HG02588 (cell line): ENCODE measurements at regions not wholly inside any gene's neighbourhood (a gene's known extent, or its start where the extent isn't known, plus 50 kb on each side); places are given as distances from the start of the nearest gene placed in this dataset.

Experiments used
- ATAC-seq: cut with Tn5 transposase; IDR thresholded peaks from one replicate; pipeline ENCODE4 v1.9.1; 2021; ENCODE audit warnings: mild to moderate bottlenecking, moderate library complexity; ENCODE audit not compliant: unreplicated experiment

GRCh38 chr6:137687818-137688217 is 179.2 kb upstream of the TNFAIP3 start:
- ATAC-seq: no peak

DNA sequence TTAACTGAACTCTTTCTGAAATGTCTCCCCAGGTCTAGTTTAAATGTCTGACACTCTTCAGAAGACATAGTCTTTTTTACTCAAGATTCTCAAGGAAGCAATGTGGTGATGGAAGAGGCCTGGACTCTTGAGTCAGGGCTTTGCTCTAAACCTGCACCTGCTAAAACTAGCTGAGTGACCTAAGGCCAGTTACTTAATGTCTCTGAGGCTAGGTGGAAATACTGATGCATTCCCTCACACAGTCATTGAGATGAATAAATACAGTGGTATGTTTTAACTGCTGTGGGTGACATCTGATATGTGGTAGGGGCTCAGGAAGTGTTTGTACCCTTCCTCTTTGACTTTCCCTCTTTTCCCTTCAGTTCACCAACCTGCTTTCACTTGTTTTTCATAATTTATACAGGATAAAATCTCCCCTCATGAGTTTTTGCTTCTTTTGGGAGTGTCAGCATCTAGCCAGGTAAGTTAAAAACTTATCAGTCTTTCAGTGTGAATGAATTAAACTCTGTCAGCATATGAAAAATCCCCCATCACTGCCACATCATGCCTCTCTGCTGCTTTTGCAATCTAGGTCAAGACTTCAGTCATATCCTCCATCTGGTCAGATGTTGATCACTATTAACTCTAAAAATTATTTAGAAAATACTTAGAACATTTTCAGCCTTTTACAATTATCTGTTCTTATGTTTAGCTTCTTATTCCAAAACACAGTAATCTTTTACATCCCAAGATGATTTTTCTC is 178.7 kb upstream of the TNFAIP3 start:
- no peak for ATAC-seq

- no peak for ATAC-seq
Observed at GRCh38 chr6:137689377-137689776, 177.7 kb upstream of the TNFAIP3 start.

DNA sequence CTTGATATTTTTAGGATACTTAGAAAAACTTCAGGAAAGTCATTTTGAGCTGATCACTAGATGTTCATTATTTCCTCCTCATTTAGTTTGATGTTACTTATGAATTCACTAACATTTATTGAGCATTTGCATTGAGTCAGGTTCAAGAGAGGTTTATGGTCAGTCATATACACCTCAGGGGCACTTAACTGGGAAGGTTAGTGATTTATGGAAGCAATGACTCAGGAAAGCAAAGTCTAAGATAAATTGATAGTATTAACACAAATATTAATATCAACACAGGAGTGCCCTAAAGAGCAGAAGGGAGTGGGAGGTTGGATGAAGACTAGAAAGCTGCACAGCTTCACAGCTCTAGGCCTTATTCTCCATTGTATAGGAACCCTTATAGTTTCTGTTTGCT is 177.0 kb upstream of the TNFAIP3 start:
- ATAC-seq: no peak

- no peak for ATAC-seq
Observed at GRCh38 chr6:137690721-137691120, 176.3 kb upstream of the TNFAIP3 start.

GRCh38 chr6:137692308-137692707 is 174.8 kb upstream of the TNFAIP3 start:
- ATAC-seq: no peak

GRCh38 chr6:137692806-137693205 is 174.3 kb upstream of the TNFAIP3 start:
- ATAC-seq: no peak

DNA sequence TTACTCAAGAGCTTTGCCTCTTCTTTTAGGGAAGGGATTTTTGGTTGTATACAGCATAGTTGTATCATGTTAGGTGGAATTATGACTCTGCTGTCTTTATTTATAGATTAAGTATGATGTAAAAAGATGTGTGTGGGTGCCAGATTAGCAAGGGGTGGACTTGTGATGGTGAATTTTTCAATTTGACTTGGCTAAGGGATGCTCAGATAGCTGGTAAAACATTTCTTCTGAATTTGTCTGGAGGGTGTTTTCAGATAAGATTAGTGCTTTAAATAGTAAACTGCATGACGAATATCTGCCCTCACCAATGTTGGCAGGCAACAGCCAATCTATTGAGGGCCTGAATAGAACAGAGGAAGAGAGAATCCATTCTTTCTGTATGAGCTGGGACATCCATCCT is 173.3 kb upstream of the TNFAIP3 start:
- ATAC-seq: no peak

GRCh38 chr6:137696765-137697164 is 170.3 kb upstream of the TNFAIP3 start:
- ATAC-seq: no peak

DNA sequence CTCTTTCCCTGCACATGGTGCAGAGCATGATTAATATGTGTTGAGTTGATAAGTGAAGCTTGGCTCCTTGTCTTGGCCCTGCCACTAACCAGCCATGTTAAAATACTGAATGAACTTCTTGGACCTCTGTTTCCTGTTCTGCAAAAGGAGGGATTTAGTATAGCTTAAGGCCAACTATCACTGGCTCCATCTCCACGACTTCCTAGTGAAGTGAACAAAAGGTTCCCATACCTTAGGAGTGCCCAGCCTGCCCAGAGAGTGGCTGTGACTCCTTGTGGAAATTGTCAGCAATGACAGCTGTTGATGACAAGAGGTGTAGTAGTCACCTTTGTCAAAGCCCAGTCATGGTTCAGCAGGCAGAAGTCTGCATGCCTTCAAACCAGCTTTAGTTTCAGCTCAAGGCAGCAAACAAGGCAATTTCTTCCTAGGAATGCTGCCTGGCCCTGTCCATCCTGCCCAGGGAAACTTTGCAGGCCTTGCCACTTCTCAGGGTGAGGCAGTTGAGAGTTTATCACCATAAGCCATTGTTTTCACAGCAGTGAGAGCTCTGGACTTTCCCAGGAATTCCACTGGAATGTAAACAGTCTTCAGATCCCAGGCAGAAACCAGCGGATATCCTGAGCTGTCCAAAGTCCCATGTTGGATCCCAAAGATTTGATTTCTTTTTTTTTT is 169.7 kb upstream of the TNFAIP3 start:
- ATAC-seq: peak; percentile 77

- no peak for ATAC-seq
Observed at GRCh38 chr6:137698636-137699030, 168.4 kb upstream of the TNFAIP3 start.

DNA sequence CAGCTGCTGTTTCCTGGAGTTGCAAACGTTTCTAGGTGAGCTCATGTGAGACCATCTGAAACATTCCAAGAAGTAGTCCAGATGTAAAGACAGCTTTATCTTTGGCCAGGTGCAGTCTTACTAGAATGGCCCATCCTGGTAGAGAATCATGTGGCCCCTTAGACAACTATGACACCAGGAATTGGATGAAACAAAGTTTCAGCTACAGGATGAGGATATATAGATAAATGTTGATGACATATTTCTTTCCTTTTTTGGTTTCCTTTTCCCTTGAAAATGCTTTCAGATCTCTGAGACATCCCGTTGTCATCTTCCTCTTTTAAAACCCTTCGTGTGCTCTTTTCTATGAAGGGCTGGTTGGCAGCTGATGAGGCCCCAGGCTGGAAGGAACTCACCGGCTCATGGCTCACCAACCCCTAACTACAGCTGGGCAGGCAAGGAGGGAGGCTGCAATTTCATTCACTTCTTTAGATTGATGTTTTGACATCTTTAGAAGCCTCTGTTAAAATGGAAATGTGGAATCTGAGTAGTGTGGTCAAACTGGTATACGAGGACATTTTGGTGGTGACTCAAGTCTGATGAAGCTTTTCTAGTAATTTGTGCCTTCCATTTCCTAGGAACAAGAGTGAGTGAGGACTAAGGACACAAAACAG is 167.9 kb upstream of the TNFAIP3 start:
- no peak for ATAC-seq

- ATAC-seq: no peak
Observed at GRCh38 chr6:137700161-137700560, 166.9 kb upstream of the TNFAIP3 start.

GRCh38 chr6:137700751-137701477 is 166.1 kb upstream of the TNFAIP3 start:
- no peak for ATAC-seq

- ATAC-seq: no peak
Observed at GRCh38 chr6:137701942-137702341, 165.1 kb upstream of the TNFAIP3 start.

GRCh38 chr6:137702791-137703424 is 164.2 kb upstream of the TNFAIP3 start:
- ATAC-seq: no peak

DNA sequence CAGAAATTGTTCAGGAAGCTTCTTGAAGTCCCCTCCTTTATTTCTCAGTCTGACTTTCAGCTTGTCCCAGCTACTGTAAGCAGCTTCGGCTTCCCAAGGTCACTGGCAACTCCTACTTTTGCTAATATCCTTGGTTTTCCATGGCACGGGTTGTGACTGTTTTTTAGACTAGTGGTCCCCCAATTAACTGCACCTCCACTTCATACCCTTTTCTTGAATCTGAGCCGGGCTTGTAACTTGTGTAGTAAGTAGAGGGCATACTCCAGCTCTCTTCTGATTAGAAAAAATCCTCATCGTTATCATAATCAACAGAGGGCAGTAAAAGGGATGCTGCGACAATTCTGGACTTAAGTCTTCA is 162.3 kb upstream of the TNFAIP3 start:
- ATAC-seq: no peak

GRCh38 chr6:137705160-137706082 is 161.6 kb upstream of the TNFAIP3 start:
- ATAC-seq: no peak

GRCh38 chr6:137706083-137706750 is 160.8 kb upstream of the TNFAIP3 start:
- ATAC-seq: no peak
